Endometrium (tissue), 2 donors: ENCODE measurements at regions not wholly inside any gene's neighbourhood (a gene's known extent, or its start where the extent isn't known, plus 50 kb on each side); places are given as distances from the start of the nearest gene placed in this dataset.

Experiments used
- FAIRE-seq: peaks from 2 replicates; lab custom pipeline; 2012; peaks lifted over from hg19 to GRCh38; lab: Jason Lieb, UNC
- donor health status: control.
- donor health status: control.

GRCh38 chr17:71399649-71400048 lies 721.2 kb upstream of the SOX9 start:
- no peak for FAIRE-seq

DNA sequence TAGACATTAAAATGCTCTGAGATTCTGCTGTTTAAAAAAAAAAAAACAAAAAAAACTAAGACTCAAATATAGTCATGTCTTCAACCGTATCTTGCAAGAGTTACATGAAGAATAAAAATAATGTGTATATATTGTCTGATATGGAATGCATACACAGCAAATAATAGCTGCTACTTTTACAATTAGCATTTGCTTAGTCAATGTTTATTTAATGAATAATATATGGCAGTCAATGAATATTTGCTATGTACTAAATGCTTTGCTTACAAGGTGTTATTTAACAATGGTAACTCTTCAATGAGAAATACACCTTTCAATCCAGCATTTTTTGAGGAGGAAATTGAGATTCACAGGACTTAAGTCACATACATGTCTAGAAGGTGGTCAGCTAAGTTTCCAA lies 718.8 kb upstream of the SOX9 start:
- no peak for FAIRE-seq

- FAIRE-seq: no peak
These were observed 718.1 kb upstream of the SOX9 start for GRCh38 chr17:71402661-71403141.

DNA sequence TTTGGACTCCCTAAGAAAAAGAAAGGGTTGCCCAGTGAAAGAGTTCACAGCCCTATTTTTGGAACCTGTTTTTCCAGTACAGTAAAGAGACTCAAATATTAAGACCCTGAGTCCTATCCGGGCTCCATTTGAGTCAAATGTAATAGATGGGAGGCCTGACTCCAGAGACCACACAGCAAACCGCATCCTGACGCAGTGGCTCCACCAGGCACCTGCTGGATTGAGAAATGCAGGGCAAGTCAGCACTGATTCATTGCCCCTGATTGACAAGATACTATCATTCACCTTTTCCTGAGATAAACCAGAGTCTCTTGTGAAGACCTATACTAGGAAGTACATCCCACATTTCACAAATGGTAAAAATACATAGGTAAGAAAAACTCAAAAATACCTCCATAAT lies 715.7 kb upstream of the SOX9 start:
- FAIRE-seq: no peak

GRCh38 chr17:71407981-71408380 lies 712.8 kb upstream of the SOX9 start:
- FAIRE-seq: no peak

GRCh38 chr17:71409137-71409536 lies 711.7 kb upstream of the SOX9 start:
- no peak for FAIRE-seq

DNA sequence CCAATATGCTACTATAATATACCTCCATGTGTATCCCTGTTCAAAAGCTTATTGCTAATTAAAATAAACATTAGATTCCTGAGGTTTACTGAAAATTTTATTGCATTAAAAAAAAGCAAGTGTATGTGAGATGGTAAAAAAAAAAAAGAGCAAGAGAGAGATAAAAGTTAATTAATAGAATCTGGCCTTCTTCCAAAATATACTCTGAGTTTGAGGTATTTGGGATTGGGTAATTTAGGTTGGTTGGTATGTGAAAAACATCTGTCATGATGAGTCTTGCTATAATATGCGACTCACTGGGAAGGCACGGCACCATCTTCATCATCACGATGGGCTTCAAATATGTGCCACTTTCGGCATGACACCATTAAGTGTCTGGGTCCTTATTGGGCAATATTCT lies 711.1 kb upstream of the SOX9 start:
- FAIRE-seq: no peak

DNA sequence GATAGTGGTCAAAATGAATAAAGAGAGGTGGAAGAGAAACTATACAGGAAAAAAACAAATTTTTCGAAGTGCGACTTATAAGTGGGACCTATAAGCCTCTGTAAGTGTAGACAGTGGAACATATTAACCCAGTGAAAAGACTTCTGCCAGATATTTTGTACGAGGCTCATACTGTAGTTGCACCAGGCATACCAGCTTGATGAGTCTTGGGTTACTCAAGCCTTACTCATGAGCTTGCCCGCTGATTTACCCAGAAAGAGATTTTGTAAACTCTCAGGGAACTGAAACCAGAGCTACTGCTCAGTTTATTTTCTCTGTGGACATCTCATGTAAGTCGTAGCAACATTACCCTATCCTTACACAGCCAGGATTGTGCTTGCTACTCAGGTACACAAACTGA lies 708.0 kb upstream of the SOX9 start:
- no peak for FAIRE-seq

- no peak for FAIRE-seq
These were observed 706.9 kb upstream of the SOX9 start for GRCh38 chr17:71413935-71414334.

DNA sequence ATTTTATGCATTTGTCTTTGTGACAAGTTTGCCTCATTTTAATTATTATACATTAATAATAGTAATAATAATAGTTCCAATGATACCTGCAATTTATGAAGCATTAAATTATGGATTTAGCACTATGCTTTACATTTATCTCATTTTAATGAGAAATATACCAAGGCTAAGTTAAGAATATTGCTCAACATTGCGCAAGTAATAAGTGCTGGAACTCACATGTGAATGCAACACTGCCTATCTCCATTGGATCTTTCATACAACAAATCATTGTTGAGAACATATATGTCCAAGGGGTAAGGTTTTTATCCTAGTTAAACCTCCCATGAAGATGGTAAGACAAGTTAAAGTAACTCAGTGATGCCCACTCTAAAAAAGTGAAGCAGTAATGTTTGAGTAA lies 703.7 kb upstream of the SOX9 start:
- FAIRE-seq: no peak

- no peak for FAIRE-seq
These were observed 697.9 kb upstream of the SOX9 start for GRCh38 chr17:71422968-71423367.

- FAIRE-seq: no peak
These were observed 696.8 kb upstream of the SOX9 start for GRCh38 chr17:71423871-71424546.

DNA sequence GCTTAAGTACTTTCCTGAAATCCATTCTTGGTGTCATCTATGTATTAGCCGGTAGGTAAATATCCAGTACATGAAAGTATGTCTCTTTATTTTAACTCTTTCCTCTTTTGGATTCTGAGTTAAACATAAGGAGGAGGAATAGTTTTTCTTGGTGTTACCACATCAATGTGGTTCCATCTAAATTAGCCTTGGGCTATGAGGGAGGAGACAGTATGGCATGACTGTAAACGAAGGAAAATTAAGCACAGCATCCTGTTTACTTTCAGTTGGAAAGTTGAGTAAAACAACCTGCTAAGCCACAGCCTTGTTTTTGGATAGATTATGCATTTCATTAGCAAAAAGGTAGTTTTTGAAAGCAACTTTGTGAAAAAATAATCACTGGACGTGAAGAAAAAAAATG lies 693.0 kb upstream of the SOX9 start:
- no peak for FAIRE-seq

DNA sequence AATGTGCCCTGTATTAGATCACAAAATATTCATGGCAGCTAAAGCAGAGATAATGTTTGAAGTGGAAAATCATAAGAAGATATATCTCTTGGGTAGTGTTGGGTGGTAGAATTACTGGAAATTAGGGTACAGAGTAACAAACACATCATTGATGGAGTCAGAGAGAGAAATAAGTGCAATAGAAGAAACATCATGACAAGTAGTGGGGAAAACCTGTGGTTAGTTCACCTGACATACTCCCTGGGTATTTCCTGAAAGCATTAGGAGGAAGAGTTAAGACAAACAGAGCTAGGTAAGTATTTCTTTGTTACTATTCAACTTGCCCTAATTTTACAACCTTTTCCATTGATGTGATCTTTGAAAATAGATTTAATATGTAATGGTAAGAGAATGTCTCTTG lies 691.9 kb upstream of the SOX9 start:
- no peak for FAIRE-seq

DNA sequence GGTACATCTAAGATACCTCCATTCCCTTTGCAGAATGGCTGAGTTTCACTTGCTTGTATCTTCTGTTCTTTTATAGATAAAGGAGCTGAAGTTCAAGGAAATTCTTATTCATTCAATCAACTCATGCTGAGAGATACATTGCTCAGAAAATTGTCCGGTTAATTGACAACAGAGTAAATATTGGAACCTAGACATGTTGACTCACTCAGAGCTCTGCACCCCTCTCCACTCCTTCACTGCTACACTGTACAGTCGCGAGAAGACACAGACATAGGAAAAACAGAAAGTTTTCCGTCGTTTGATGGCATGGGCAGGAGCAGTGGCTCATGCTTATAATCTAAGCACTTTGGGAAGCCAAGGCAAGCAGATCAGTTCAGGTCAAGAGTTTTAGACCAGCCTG lies 690.5 kb upstream of the SOX9 start:
- FAIRE-seq: no peak

GRCh38 chr17:71431146-71431545 lies 689.7 kb upstream of the SOX9 start:
- FAIRE-seq: no peak

DNA sequence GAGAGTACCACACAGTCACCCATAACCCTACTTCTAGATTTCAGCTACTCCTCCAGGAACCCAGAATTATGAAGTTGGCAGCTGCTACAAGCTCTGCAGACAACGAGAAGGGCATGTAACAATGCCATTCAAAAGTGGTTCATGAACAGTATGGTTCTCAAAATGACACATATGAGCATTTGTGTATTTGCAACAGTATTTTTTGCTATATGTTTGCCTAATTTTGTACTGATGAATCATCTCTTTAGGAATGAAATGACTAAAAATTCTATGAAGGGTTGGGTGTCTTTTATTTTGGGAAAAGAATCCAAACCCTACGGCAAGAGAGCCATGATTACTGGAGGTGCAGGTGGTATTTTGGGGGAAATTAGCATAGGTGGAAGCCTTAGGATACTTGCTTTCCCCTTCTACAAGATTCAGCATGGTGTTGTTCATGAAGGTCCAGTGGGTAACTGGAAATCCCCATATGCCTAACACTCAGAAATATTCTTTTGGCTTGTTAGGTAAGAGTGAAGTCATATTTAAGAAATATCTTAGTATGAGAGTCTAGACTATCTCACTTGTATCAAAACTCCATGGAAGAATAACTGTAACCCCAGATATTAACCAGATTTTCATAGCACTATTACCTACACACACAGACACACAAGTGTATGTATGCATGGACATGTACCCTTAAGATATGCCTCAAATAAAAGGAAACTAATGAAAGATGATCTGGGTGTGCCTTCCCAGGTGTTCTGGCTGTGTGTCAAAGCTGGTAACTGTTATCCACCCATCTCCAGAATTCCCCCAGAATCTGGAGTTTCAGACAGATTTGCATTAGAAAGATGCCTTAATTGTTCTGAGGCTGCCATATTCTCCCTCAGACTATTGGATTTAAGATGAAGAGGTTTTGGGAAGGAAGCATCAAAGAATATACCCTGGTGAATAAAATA lies 688.2 kb upstream of the SOX9 start:
- FAIRE-seq: no peak

DNA sequence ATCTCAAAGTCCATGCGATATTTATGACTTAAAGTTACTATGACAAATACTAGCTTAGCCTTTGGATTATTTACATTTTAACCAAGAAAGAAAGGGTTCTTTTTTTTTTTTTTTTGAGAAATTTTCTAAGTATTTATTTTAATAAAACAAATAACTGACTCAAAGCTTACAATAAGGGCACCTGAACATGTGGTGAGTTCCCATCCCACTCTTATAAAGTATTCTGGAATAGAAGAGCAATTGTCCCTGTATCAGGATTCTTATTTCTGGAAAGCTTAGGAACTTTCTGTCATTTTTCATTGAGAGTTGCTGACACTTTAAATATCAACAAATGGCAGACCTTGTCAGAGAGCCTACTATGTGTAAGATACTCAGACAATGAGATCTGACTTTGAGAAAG lies 686.1 kb upstream of the SOX9 start:
- FAIRE-seq: no peak

DNA sequence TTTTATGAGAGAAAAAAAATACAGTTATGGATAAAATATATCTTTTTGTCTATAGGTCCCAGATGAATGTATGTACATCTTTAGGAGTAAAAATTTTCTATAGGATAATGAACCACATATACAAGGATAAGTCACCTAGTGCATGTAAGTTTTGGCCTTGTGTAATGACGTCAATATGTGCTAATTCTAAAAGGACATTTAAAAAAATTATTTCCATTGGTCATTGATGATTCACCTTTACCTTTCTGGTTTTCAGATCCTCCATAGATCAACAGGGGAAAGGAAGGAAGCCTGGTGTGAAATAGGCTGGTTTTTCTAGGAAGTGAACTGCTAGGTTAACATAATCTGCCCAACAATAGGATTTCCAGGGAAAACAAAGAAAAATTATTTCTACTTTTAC lies 684.3 kb upstream of the SOX9 start:
- FAIRE-seq: no peak

- no peak for FAIRE-seq
These were observed 683.7 kb upstream of the SOX9 start for GRCh38 chr17:71437166-71437565.

- no peak for FAIRE-seq
These were observed 682.1 kb upstream of the SOX9 start for GRCh38 chr17:71438631-71439146.

DNA sequence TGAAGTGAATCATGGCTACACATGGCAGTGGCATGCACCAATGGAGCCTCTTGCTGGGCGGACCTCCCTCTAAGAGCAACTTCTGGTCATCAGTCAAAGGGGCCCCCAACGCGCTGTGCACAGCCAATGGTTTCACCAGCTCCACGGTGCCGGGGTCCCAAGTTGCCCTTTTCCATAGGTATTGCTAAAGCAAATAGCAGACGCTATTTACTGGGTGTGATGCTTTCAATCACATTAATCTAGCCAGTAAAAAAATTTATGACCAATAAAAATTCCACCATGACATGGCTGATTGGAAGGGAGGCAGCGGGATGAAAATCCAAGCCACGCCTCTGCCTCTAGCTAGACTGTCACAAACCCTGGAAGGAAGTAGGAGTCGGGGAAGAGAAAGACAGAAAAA lies 680.3 kb upstream of the SOX9 start:
- FAIRE-seq: no peak

GRCh38 chr17:71441098-71441497 lies 679.7 kb upstream of the SOX9 start:
- no peak for FAIRE-seq
